Keratinocyte (primary cell): ENCODE measurements at regions not wholly inside any gene's neighbourhood (a gene's known extent, or its start where the extent isn't known, plus 50 kb on each side); places are given as distances from the start of the nearest gene placed in this dataset.

ENCODE experiments used
- CTCF ChIP-seq, 3 experiments: IDR thresholded peaks in 1 of 3; conservative IDR thresholded peaks in 1 of 3; optimal IDR thresholded peaks in 1 of 3; 2 replicates in 2 of 3; 3 replicates in 1 of 3; pipeline versions ENCODE3 to v1.5.1; 2011; ENCODE audit warnings: low read length in 3 of 3, mild to moderate bottlenecking in 3 of 3, moderate library complexity in 2 of 3, control low read depth in 1 of 3, inconsistent platforms in 1 of 3; ENCODE audit not compliant: insufficient read depth in 2 of 3; ENCODE audit errors: extremely low read depth in 1 of 3
- EZH2 ChIP-seq: IDR thresholded peaks from one replicate; pipeline ENCODE4 v1.6.1; 2012; ENCODE audit warnings: inconsistent platforms, mild to moderate bottlenecking, low read length, moderate library complexity

- no peak for TF ChIP-seq CTCF (optimal IDR thresholded peaks at IDR 0.05 in 1 of 3, IDR thresholded peaks at IDR 0.05 in 1 of 3, conservative IDR thresholded peaks at IDR 0.05 in 1 of 3; ENCODE audit: extremely low read depth in 1 of 3, insufficient read depth in 2 of 3, low read length in 3 of 3)
- no peak for TF ChIP-seq EZH2
Observed at GRCh38 chr4:71287305-71287704, 51.5 kb upstream of the SLC4A4 start.
